Ovary (tissue), 7 donors: ENCODE measurements at regions not wholly inside any gene's neighbourhood (a gene's known extent, or its start where the extent isn't known, plus 50 kb on each side); places are given as distances from the start of the nearest gene placed in this dataset.

Source experiments
- DNase-seq, 5 donors: peaks; one replicate each; pipeline ENCODE4 v3.0.0-alpha.2; 2019 to 2020
- H3K27ac ChIP-seq, 2 donors: fragments of 200-600 bp; one replicate each; pipeline versions ENCODE4 v1.5.1 to v1.8.0; 2019 to 2022
- H3K27me3 ChIP-seq: fragments of 200-600 bp; one replicate; pipeline ENCODE4 v1.8.0; 2022
- H3K36me3 ChIP-seq: fragments of 200-600 bp; sonication (generic); one replicate; pipeline ENCODE4 v1.5.1; 2019
- H3K4me1 ChIP-seq: one replicate; pipeline ENCODE4 v1.8.1; 2013; ENCODE audit warnings: mild to moderate bottlenecking, moderate library complexity; ENCODE audit not compliant: insufficient read depth
- H3K4me3 ChIP-seq: fragments of 200-600 bp; sonication (generic); one replicate; pipeline ENCODE4 v1.5.1; 2017
- H3K9me3 ChIP-seq, 2 donors: fragments of 200-600 bp in 1 of 2; sonication (generic) in 1 of 2; one replicate each; pipeline versions ENCODE4 v1.5.1 to v1.8.1; 2013 to 2019; ENCODE audit warnings: mild to moderate bottlenecking in 1 of 2, moderate library complexity in 1 of 2
- EP300 ChIP-seq: sonication (generic); formaldehyde crosslinking; IDR thresholded peaks from one replicate; pipeline ENCODE4 v1.6.1; 2017; ENCODE audit warnings: antibody characterized with exemption
- POLR2A ChIP-seq: fragments of 450-650 bp; IDR thresholded peaks from one replicate; pipeline ENCODE4 v1.6.1; 2017; ENCODE audit warnings: antibody characterized with exemption, mild to moderate bottlenecking, moderate library complexity
- WGBS, 3 donors: extraction: QIAGEN DNeasy Blood & Tissue Kit in 1 of 3; methylation state at CpG; one replicate each; pipeline versions ENCODE4 v1.1.5 to v1.1.7; 2013 to 2017; 5-methylcytosine and 5-hydroxymethylcytosine counted together
- intact Hi-C, 4 donors: fragments of 100-400 bp; cut with DNase I; formaldehyde crosslinking; loops; one replicate each; pipeline versions ENCODE4 v1.11.0 to v1.15.1; 2022 to 2023
- TF ChIP-seq, protein P1 (sequence below), 3 donors: fragments of 450-650 bp in 2 of 3; fragments of 200-600 bp in 1 of 3; IDR thresholded peaks; one replicate each; pipeline versions ENCODE4 v1.5.1 to v1.8.0; 2016 to 2022; ENCODE audit warnings: antibody characterized with exemption in 3 of 3, mild to moderate bottlenecking in 1 of 3
- donor health status: DM: no; HTN: no; CAD: no; lungs with moderate emphysema.
- donor health status: DM: no; HTN: no; CAD: no.
- donor health status: Bipolar disorder and iron deficiency.
- donor health status: DM: no; HTN: no; CAD: no.
- donor health status: DM: yes; HTN: yes; CAD: no.

DNA sequence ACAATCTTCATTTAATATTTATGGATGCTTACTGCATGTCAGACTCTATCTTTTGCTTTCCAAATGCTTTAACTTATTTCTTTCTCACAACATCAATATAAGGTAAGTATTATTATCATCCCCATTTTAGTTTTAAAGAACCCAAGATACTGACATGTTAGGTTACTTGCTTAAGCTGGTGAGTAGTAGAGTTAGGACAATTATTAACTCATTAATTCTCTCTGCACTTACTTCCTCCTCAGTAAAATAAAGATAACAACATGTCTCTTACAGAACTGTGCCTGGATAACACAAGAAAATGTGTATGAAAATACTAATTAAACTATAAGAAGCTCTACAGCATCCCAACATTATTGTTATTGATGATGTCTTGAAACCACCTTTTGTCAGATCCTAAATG is 359.1 kb upstream of the CHST9 start:
- H3K27me3 ChIP-seq, result no peaks in the 10 kb centered on the region
- H3K27ac ChIP-seq, result no peak overlapping the region
- intact Hi-C loops, result no loop called here
- no peaks in the 10 kb centered on the region for H3K4me1 ChIP-seq
- no peak for TF ChIP-seq POLR2A
- no peak for TF ChIP-seq EP300
- TF ChIP-seq, protein P1, sequence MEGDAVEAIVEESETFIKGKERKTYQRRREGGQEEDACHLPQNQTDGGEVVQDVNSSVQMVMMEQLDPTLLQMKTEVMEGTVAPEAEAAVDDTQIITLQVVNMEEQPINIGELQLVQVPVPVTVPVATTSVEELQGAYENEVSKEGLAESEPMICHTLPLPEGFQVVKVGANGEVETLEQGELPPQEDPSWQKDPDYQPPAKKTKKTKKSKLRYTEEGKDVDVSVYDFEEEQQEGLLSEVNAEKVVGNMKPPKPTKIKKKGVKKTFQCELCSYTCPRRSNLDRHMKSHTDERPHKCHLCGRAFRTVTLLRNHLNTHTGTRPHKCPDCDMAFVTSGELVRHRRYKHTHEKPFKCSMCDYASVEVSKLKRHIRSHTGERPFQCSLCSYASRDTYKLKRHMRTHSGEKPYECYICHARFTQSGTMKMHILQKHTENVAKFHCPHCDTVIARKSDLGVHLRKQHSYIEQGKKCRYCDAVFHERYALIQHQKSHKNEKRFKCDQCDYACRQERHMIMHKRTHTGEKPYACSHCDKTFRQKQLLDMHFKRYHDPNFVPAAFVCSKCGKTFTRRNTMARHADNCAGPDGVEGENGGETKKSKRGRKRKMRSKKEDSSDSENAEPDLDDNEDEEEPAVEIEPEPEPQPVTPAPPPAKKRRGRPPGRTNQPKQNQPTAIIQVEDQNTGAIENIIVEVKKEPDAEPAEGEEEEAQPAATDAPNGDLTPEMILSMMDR (IDR thresholded peaks at IDR 0.05), result no peak
- H3K36me3 ChIP-seq, result no peaks in the 10 kb centered on the region
- no peaks in the 10 kb centered on the region for H3K9me3 ChIP-seq
- no peak for DNase-seq
- no peak overlapping the region for H3K4me3 ChIP-seq

DNA sequence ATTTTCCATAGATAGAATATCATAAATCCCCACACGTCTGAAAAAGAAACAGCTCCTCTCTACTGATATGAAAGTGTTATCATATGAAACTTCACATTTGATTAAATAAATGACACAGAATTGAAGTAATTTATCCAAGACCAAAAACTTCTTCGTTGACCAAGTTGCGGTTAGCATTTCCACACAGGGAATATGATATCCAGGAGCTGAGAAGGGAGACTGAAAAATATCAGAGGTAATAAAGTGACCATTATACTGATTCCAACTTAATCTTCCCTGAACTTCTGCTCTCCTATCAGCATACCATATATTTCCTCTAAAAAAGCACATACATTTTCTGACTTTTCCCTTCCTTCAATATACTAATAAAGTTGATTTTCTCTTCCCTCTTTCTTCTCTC is 356.2 kb upstream of the CHST9 start:
- Histone ChIP-seq H3K27ac (no peak overlapping the region), H3K27me3 (no peaks in the 10 kb centered on the region), H3K9me3 (no peaks in the 10 kb centered on the region), H3K4me1 (no peaks in the 10 kb centered on the region), H3K36me3 (no peaks in the 10 kb centered on the region), H3K4me3 (no peak overlapping the region)
- intact Hi-C loops, result no loop called here
- no peak for DNase-seq
- 81 to 82% (median 81%) methylated on average over 3 of the region's 3 CpGs for whole genome bisulfite sequencing, 3 donors
- TF ChIP-seq, protein P1 (IDR thresholded peaks at IDR 0.05), result no peak
- TF ChIP-seq EP300, result no peak
- TF ChIP-seq POLR2A, result no peak

DNA sequence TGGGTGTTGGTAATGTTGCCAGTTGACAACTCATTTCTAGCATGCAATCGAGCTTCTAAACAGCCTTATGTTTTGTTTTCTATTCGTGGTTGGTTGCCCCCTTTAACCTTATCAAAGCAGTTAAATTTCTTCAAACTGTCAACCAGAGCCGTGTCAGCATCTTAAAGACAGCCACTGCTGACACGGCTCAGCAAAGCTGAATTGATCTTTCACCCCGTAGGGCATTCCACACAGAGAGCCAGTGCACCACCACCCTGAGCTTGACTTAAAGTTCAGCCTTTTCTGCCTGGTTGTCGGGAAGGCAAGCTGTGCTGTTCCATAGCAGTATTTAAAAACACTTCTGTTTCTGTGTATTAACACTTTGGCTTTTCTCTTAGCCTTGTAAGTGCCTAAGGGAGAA is 355.0 kb upstream of the CHST9 start:
- no peaks in the 10 kb centered on the region for H3K27me3 ChIP-seq
- no peaks in the 10 kb centered on the region for H3K9me3 ChIP-seq
- H3K36me3 ChIP-seq, result no peaks in the 10 kb centered on the region
- no peak for TF ChIP-seq EP300
- TF ChIP-seq, protein P1 (IDR thresholded peaks at IDR 0.05), result no peak
- no peak for TF ChIP-seq POLR2A
- no peaks in the 10 kb centered on the region for H3K4me1 ChIP-seq
- H3K4me3 ChIP-seq, result no peak overlapping the region
- intact Hi-C loops, result no loop called here
- no peak for DNase-seq
- no peak overlapping the region for H3K27ac ChIP-seq
- 33 to 37% (median 36%) methylated on average over 6 of the region's 6 CpGs for WGBS, 3 donors

DNA sequence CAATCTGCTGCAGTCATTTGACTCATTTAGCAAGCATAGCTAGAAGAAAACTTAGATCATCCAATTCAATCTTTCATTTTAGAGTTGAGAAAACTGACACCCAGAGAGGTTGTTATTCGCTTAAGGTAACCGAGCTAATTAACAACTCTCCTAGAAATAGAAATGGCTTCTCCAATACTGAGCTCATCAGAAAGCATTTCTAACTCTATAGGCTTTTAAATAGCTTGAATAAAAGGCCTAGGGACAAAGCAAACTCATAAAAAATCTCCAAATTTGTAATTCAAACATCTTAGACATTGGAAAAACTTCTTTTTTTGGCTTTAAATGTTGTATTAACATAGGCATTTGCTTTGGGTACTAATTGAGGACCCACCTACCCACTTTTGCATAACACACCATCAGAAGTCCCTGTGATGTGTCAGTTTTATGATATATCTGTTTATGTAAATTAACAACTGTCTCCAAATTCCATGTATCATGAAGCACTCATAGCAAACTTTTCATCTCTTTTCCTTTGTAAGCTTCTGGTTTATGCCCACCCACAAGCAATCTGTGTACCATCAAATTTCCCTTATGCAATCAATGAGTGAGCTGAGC is 343.9 kb upstream of the CHST9 start:
- Histone ChIP-seq H3K4me1 (no peaks in the 10 kb centered on the region), H3K4me3 (no peak overlapping the region), H3K27ac (no peak overlapping the region), H3K9me3 (no peaks in the 10 kb centered on the region), H3K36me3 (no peaks in the 10 kb centered on the region), H3K27me3 (no peaks in the 10 kb centered on the region)
- DNase-seq, result no peak
- TF ChIP-seq, protein P1 (IDR thresholded peaks at IDR 0.05), result no peak
- TF ChIP-seq EP300, result no peak
- no peak for TF ChIP-seq POLR2A
- WGBS, 3 donors, result 84 to 94% (median 86%) methylated on average over 2 of the region's 2 CpGs
- intact Hi-C loops, result no loop called here
